SIG-M5 treated with dmso at 0.1 percent for 504 hours (cell line): ENCODE measurements at regions not wholly inside any gene's neighbourhood (a gene's known extent, or its start where the extent isn't known, plus 50 kb on each side); places are given as distances from the start of the nearest gene placed in this dataset.

ENCODE experiments used
- DNase-seq: peaks from one replicate; lab custom pipeline; 2025; ENCODE audit not compliant: unreplicated experiment; lab: John Stamatoyannopoulos, UW

GRCh38 chr13:58160980-58161379 lies 529.4 kb downstream of the PCDH17 start:
- no peak for DNase-seq

- no peak for DNase-seq
These were observed 534.1 kb downstream of the PCDH17 start for GRCh38 chr13:58165617-58166016.

- DNase-seq = no peak
These were observed 549.6 kb downstream of the PCDH17 start for GRCh38 chr13:58181111-58181510.

GRCh38 chr13:58187881-58188280 lies 556.3 kb downstream of the PCDH17 start:
- DNase-seq = no peak

GRCh38 chr13:58190577-58190976 lies 559.0 kb downstream of the PCDH17 start:
- no peak for DNase-seq

- no peak for DNase-seq
These were observed 560.2 kb downstream of the PCDH17 start for GRCh38 chr13:58191754-58192153.

- DNase-seq = no peak
These were observed 570.6 kb downstream of the PCDH17 start for GRCh38 chr13:58202099-58202498.

GRCh38 chr13:58207501-58207900 lies 576.0 kb downstream of the PCDH17 start:
- no peak for DNase-seq

- no peak for DNase-seq
These were observed 603.9 kb downstream of the PCDH17 start for GRCh38 chr13:58235454-58235853.

GRCh38 chr13:58238972-58239773 lies 607.6 kb downstream of the PCDH17 start:
- no peak for DNase-seq

GRCh38 chr13:58239774-58240268 lies 608.3 kb downstream of the PCDH17 start:
- DNase-seq = no peak

- no peak for DNase-seq
These were observed 615.5 kb downstream of the PCDH17 start for GRCh38 chr13:58247080-58247479.

GRCh38 chr13:58254943-58255342 lies 623.4 kb downstream of the PCDH17 start:
- no peak for DNase-seq

GRCh38 chr13:58266271-58266670 lies 634.7 kb downstream of the PCDH17 start:
- no peak for DNase-seq

- DNase-seq = no peak
These were observed 667.1 kb downstream of the PCDH17 start for GRCh38 chr13:58298556-58299135.

- DNase-seq = no peak
These were observed 668.7 kb downstream of the PCDH17 start for GRCh38 chr13:58300224-58300623.

- DNase-seq = no peak
These were observed 669.6 kb downstream of the PCDH17 start for GRCh38 chr13:58300974-58301681.

GRCh38 chr13:58302349-58302748 lies 670.8 kb downstream of the PCDH17 start:
- DNase-seq = no peak

GRCh38 chr13:58306062-58306461 lies 674.5 kb downstream of the PCDH17 start:
- DNase-seq = no peak

GRCh38 chr13:58313219-58313618 lies 681.7 kb downstream of the PCDH17 start:
- peak; percentile 67 for DNase-seq

- no peak for DNase-seq
These were observed 687.1 kb downstream of the PCDH17 start for GRCh38 chr13:58318495-58319167.
